ENCODE measurements at regions not wholly inside any gene's neighbourhood (a gene's known extent, or its start where the extent isn't known, plus 50 kb on each side); places are given as distances from the start of the nearest gene placed in this dataset.

GRCh38 chr3:118354556-118354955 lies 680.1 kb downstream of the IGSF11 start:
- no peak for TF ChIP-seq CTCF (IDR thresholded peaks at IDR 0.05; ENCODE audit: insufficient read depth, low read depth, low read length)
- TF ChIP-seq EZH2 (IDR thresholded peaks at IDR 0.05; ENCODE audit: insufficient read depth, low read length) = no peak

Measured in astrocyte (in vitro differentiated cells and primary cell).